K562 (cell line): ENCODE measurements at regions not wholly inside any gene's neighbourhood (a gene's known extent, or its start where the extent isn't known, plus 50 kb on each side); places are given as distances from the start of the nearest gene placed in this dataset.

Experiments used
- ATAC-seq: fragments of 200-7000 bp; cut with Tn5 transposase; 3 replicates; pipeline ENCODE4 v1.9.1; 2020; ENCODE audit warnings: moderate library complexity
- BruUV-seq: library from RNA; stranded (reverse); fragments of 400-500 nt; replicated peaks from 2 replicates; lab custom pipeline; 2021; lab: Mats Ljungman, UMichigan
- CTCF ChIA-PET: fragments of 300-600 bp; formaldehyde crosslinking; extraction: SDS; loops from one replicate; lab custom pipeline; 2021; ENCODE audit warnings: low intra/inter-chr PET ratio; lab: Yijun Ruan, JAX
- POLR2A ChIA-PET: fragments of 300-600, 350-650 bp; sonication (Branson Sonifier 250); formaldehyde crosslinking; extraction: SDS; loops from one replicate; lab custom pipeline; 2021; ENCODE audit warnings: antibody characterized with exemption, inconsistent platforms; lab: Yijun Ruan, JAX
- DNase-seq, 4 experiments: peaks; one replicate each; pipeline versions ENCODE4 v3.0.0 to v3.0.0-alpha.2; 2011 to 2018; ENCODE audit warnings: low spot score in 3 of 4, mixed read lengths in 3 of 4; ENCODE audit errors: extremely low read depth in 1 of 4
- FAIRE-seq: peaks from 2 replicates; lab custom pipeline; 2011; peaks lifted over from hg19 to GRCh38; lab: Jason Lieb, UNC
- H2AFZ ChIP-seq: 2 replicates; pipeline ENCODE4 v1.6.0; 2011; ENCODE audit warnings: low read depth, low read length, control low read depth, inconsistent platforms
- H3K27ac ChIP-seq: fragments of 200-600 bp; 3 replicates; pipeline ENCODE4 v1.8.0; 2011; ENCODE audit warnings: low read depth, mild to moderate bottlenecking, control low read depth, inconsistent platforms, low read length, moderate library complexity, mixed read lengths; ENCODE audit errors: extremely low read depth
- H3K27me3 ChIP-seq, 2 experiments: fragments of 300-600 bp in 1 of 2; 2 replicates in 1 of 2; 3 replicates in 1 of 2; pipeline versions ENCODE4 v1.6.0 to v1.8.0; 2011; ENCODE audit warnings: inconsistent platforms in 2 of 2, low read length in 2 of 2, mild to moderate bottlenecking in 1 of 2, mixed read lengths in 1 of 2, moderate library complexity in 1 of 2; ENCODE audit not compliant: control insufficient read depth in 2 of 2, insufficient read depth in 2 of 2
- H3K36me3 ChIP-seq: fragments of 300-600 bp; 3 replicates; pipeline ENCODE4 v1.8.0; 2011; ENCODE audit warnings: mild to moderate bottlenecking, low read length, inconsistent platforms; ENCODE audit not compliant: control insufficient read depth, insufficient read depth
- H3K4me1 ChIP-seq, 2 experiments: fragments of 200-600 bp in 1 of 2; replicated peaks in 1 of 2; 2 replicates in 1 of 2; 3 replicates in 1 of 2; pipeline versions ENCODE4 v1.5.1 to v1.8.0; 2011; ENCODE audit warnings: inconsistent platforms in 2 of 2, low read length in 2 of 2, mild to moderate bottlenecking in 1 of 2, mixed read lengths in 1 of 2, moderate library complexity in 1 of 2; ENCODE audit not compliant: control insufficient read depth in 2 of 2, insufficient read depth in 2 of 2
- H3K4me2 ChIP-seq: 2 replicates; pipeline ENCODE4 v1.6.1; 2011; ENCODE audit warnings: low read length, control low read depth, inconsistent platforms, mixed read lengths; ENCODE audit not compliant: insufficient read depth
- H3K4me3 ChIP-seq: fragments of 200-600 bp; sonication (generic), shearing (Covaris generic); 2 replicates; pipeline ENCODE4 v1.5.1; 2016; ENCODE audit warnings: control low read depth, inconsistent platforms
- H3K79me2 ChIP-seq: fragments of 200-600 bp; 3 replicates; pipeline ENCODE4 v1.8.0; 2011; ENCODE audit warnings: low read length, inconsistent platforms; ENCODE audit not compliant: control insufficient read depth, insufficient read depth
- H3K9ac ChIP-seq, 2 experiments: 2 replicates each; pipeline versions ENCODE4 v1.6.0 to v1.6.1; 2011; ENCODE audit warnings: low read depth in 2 of 2, low read length in 2 of 2, control low read depth in 1 of 2, inconsistent platforms in 1 of 2, mild to moderate bottlenecking in 1 of 2, mixed read lengths in 1 of 2; ENCODE audit not compliant: insufficient read depth in 1 of 2
- H3K9me1 ChIP-seq: one replicate; pipeline ENCODE4 v1.6.0; 2011; ENCODE audit warnings: inconsistent platforms, mild to moderate bottlenecking, low read length, moderate library complexity; ENCODE audit not compliant: control insufficient read depth, insufficient read depth
- H3K9me3 ChIP-seq: replicated peaks from 2 replicates; pipeline ENCODE4 v1.5.1; 2011; ENCODE audit warnings: low read depth, low read length, inconsistent platforms; ENCODE audit not compliant: control insufficient read depth, insufficient read depth
- H4K20me1 ChIP-seq: replicated peaks from 2 replicates; pipeline ENCODE4 v1.6.1; 2011; ENCODE audit warnings: low read length, inconsistent platforms, mixed read lengths; ENCODE audit not compliant: control insufficient read depth, insufficient read depth
- EP400 ChIP-seq: fragments of 450-650 bp; IDR thresholded peaks from 2 replicates; pipeline ENCODE4 v1.6.1; 2017; ENCODE audit warnings: antibody characterized with exemption, mild to moderate bottlenecking, moderate library complexity
- EZH2 ChIP-seq: IDR thresholded peaks from 2 replicates; pipeline ENCODE4 v1.6.1; 2012; ENCODE audit warnings: low read depth, mild to moderate bottlenecking, inconsistent platforms, low read length, borderline replicate concordance
- GTF2A2 ChIP-seq: IDR thresholded peaks from 2 replicates; pipeline ENCODE4 v1.6.1; 2016; ENCODE audit warnings: mild to moderate bottlenecking, missing genetic modification characterization, missing compliant biosample characterization
- MECOM ChIP-seq: fragments of 250-450 bp; sonication (Bioruptor Pico); IDR thresholded peaks from 2 replicates; pipeline ENCODE4 v1.8.0; 2022; ENCODE audit warnings: inconsistent platforms
- SMAD1 ChIP-seq: fragments of 150-350 bp; IDR thresholded peaks from 2 replicates; pipeline ENCODE4 v1.6.1; 2014; ENCODE audit warnings: low read length, low read depth; ENCODE audit not compliant: partially characterized antibody
- TCF7 ChIP-seq: sonication (generic); IDR thresholded peaks from 2 replicates; pipeline ENCODE4 v1.6.1; 2016; ENCODE audit warnings: antibody characterized with exemption, borderline replicate concordance
- ZFP30 ChIP-seq: fragments of 250-450 bp; sonication (Bioruptor Pico); IDR thresholded peaks from 2 replicates; pipeline ENCODE4 v1.8.0; 2022; ENCODE audit warnings: moderate library complexity, mild to moderate bottlenecking, inconsistent platforms, borderline replicate concordance
- ZNF232 ChIP-seq: sonication (generic); formaldehyde crosslinking; IDR thresholded peaks from 2 replicates; pipeline ENCODE4 v1.8.0; 2022; ENCODE audit warnings: mild to moderate bottlenecking, missing genetic modification reagents
- ZNF444 ChIP-seq: fragments of 250-450 bp; sonication (Bioruptor Pico); IDR thresholded peaks from 2 replicates; pipeline ENCODE4 v1.4.0; 2020; ENCODE audit warnings: mild to moderate bottlenecking, moderate library complexity
- ZNF445 ChIP-seq: fragments of 250-450 bp; sonication (Bioruptor Pico); IDR thresholded peaks from 2 replicates; pipeline ENCODE4 v1.4.0; 2020; ENCODE audit warnings: low read depth, mild to moderate bottlenecking, moderate library complexity
- ZNF589 ChIP-seq: fragments of 200-800 bp; sonication (Bioruptor generic); IDR thresholded peaks from 2 replicates; pipeline ENCODE4 v1.6.1; 2016; ENCODE audit warnings: low read depth, missing genetic modification characterization, missing compliant biosample characterization
- ZNF668 ChIP-seq: fragments of 250-450 bp; sonication (Bioruptor Pico); IDR thresholded peaks from 2 replicates; pipeline ENCODE4 v1.8.0; 2022; ENCODE audit warnings: mild to moderate bottlenecking, inconsistent platforms
- WGBS: fragments of 100-300 bp; shearing (Covaris generic); methylation state at CpG from one replicate; pipeline ENCODE4 v1.1.6; 2016; ENCODE audit warnings: low coverage, mixed read lengths; ENCODE audit not compliant: insufficient coverage; ENCODE audit errors: missing lambda C conversion rate; 5-methylcytosine and 5-hydroxymethylcytosine counted together
- in situ Hi-C: fragments of 300-500 bp; cut with MboI; formaldehyde crosslinking; loops from 4 replicates; pipeline ENCODE4 v1.15.0; 2018; ENCODE audit warnings: inconsistent platforms, mixed read lengths
- intact Hi-C: fragments of 100-400 bp; cut with micrococcal nuclease; formaldehyde crosslinking; loops from 2 replicates; pipeline ENCODE4 v1.14.2; 2022
- TF ChIP-seq, protein P1 (sequence below): fragments of 250-450 bp; sonication (Bioruptor Pico); IDR thresholded peaks from 2 replicates; pipeline ENCODE4 v1.4.0; 2020; ENCODE audit warnings: borderline replicate concordance
- TF ChIP-seq, protein P2 (sequence below): fragments of 450-650 bp; formaldehyde crosslinking; IDR thresholded peaks from 2 replicates; pipeline ENCODE4 v1.4.0; 2020; ENCODE audit warnings: mild to moderate bottlenecking, moderate library complexity
- TF ChIP-seq, protein P3 (sequence below): sonication (generic); formaldehyde crosslinking; IDR thresholded peaks from 2 replicates; pipeline ENCODE4 v1.8.0; 2022; ENCODE audit warnings: missing genetic modification reagents, mild to moderate bottlenecking, moderate library complexity, borderline replicate concordance
- TF ChIP-seq, protein P4 (sequence below): IDR thresholded peaks from 3 replicates; pipeline ENCODE4 v1.6.1; 2011; ENCODE audit warnings: borderline replicate concordance, mild to moderate bottlenecking; ENCODE audit not compliant: insufficient read length, insufficient read depth
- TF ChIP-seq, protein P5 (sequence below), 2 experiments: fragments of 450-650 bp in 1 of 2; sonication (generic) in 1 of 2; formaldehyde crosslinking in 1 of 2; IDR thresholded peaks in 1 of 2; conservative IDR thresholded peaks in 1 of 2; 2 replicates each; pipeline versions ENCODE4 v1.6.1 to v1.8.1; 2016 to 2023; ENCODE audit warnings: mild to moderate bottlenecking in 2 of 2, moderate library complexity in 2 of 2, inconsistent platforms in 1 of 2, missing genetic modification reagents in 1 of 2

DNA sequence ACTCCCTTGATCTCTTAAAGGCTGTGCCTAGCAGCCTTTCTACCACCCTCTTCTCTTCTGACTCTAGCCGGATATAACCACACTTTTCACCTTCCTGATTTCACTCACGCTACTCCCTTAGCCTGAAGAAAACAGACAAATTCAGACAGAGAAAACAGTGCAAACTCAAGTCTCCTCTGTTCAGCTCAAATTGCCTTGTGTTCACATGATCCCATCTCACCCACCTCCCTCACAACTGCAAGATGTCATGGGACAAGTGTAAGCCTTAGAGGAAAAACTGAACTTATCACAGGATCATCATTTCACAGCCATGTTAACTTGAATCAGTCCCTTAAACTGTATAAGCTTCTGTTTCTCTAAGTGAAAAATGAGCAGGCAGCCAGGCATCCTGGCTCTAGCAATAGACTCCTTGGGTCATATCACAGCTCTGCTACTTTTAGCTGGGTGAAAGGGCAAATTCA lies 66.5 kb upstream of the TENT5A start:
- no peaks in the 10 kb centered on the region for H3K79me2 ChIP-seq
- H2AFZ ChIP-seq, result no peak overlapping the region
- H3K36me3 ChIP-seq, result no peaks in the 10 kb centered on the region
- in situ Hi-C loops (no loop called here), intact Hi-C loops (no loop called here)
- H3K9me1 ChIP-seq, result no peaks in the 10 kb centered on the region
- no peak overlapping the region for H3K4me3 ChIP-seq
- no peaks in the 10 kb centered on the region for H3K27me3 ChIP-seq
- FAIRE-seq (no peak), ATAC-seq (no peak), DNase-seq (no peak)
- H3K27ac ChIP-seq, result no peak overlapping the region
- no peaks in the 10 kb centered on the region for H4K20me1 ChIP-seq
- 0% methylated on average over 2 of the region's 2 CpGs for WGBS
- H3K4me1 ChIP-seq, result no peaks in the 10 kb centered on the region
- no TSS peak for BruUV-seq
- peaks cover 2% of the 10 kb centered on the region; the same call in 1 of the 2 replicates for H3K9me3 ChIP-seq
- H3K9ac ChIP-seq, result no peak overlapping the region
- CTCF ChIA-PET, result no interaction called here
- no peak overlapping the region for H3K4me2 ChIP-seq
- POLR2A ChIA-PET, result no interaction called here
- no peak for TF ChIP-seq EZH2
- TF ChIP-seq, protein P1, sequence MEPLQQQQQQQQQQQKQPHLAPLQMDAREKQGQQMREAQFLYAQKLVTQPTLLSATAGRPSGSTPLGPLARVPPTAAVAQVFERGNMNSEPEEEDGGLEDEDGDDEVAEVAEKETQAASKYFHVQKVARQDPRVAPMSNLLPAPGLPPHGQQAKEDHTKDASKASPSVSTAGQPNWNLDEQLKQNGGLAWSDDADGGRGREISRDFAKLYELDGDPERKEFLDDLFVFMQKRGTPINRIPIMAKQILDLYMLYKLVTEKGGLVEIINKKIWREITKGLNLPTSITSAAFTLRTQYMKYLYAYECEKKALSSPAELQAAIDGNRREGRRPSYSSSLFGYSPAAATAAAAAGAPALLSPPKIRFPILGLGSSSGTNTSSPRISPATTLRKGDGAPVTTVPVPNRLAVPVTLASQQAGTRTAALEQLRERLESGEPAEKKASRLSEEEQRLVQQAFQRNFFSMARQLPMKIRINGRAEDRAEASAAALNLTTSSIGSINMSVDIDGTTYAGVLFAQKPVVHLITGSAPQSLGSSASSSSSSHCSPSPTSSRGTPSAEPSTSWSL (CRISPR knock-in tag), result no peak
- TF ChIP-seq, protein P2, sequence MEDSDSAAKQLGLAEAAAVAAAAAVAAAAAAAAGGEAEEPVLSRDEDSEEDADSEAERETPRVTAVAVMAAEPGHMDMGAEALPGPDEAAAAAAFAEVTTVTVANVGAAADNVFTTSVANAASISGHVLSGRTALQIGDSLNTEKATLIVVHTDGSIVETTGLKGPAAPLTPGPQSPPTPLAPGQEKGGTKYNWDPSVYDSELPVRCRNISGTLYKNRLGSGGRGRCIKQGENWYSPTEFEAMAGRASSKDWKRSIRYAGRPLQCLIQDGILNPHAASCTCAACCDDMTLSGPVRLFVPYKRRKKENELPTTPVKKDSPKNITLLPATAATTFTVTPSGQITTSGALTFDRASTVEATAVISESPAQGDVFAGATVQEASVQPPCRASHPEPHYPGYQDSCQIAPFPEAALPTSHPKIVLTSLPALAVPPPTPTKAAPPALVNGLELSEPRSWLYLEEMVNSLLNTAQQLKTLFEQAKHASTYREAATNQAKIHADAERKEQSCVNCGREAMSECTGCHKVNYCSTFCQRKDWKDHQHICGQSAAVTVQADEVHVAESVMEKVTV (CRISPR knock-in tag), result no peak
- TF ChIP-seq GTF2A2 (tag), result no peak
- no peak for TF ChIP-seq ZNF445
- TF ChIP-seq MECOM (CRISPR knock-in tag), result no peak
- no peak for TF ChIP-seq ZFP30 (CRISPR knock-in tag)
- TF ChIP-seq, protein P3, sequence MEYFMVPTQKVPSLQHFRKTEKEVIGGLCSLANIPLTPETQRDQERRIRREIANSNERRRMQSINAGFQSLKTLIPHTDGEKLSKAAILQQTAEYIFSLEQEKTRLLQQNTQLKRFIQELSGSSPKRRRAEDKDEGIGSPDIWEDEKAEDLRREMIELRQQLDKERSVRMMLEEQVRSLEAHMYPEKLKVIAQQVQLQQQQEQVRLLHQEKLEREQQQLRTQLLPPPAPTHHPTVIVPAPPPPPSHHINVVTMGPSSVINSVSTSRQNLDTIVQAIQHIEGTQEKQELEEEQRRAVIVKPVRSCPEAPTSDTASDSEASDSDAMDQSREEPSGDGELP (CRISPR knock-in tag), result no peak
- no peak for TF ChIP-seq ZNF444 (CRISPR knock-in tag)
- TF ChIP-seq TCF7, result no peak
- TF ChIP-seq, protein P4, sequence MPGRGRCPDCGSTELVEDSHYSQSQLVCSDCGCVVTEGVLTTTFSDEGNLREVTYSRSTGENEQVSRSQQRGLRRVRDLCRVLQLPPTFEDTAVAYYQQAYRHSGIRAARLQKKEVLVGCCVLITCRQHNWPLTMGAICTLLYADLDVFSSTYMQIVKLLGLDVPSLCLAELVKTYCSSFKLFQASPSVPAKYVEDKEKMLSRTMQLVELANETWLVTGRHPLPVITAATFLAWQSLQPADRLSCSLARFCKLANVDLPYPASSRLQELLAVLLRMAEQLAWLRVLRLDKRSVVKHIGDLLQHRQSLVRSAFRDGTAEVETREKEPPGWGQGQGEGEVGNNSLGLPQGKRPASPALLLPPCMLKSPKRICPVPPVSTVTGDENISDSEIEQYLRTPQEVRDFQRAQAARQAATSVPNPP, result no peak
- no peak for TF ChIP-seq ZNF589
- TF ChIP-seq, protein P5, sequence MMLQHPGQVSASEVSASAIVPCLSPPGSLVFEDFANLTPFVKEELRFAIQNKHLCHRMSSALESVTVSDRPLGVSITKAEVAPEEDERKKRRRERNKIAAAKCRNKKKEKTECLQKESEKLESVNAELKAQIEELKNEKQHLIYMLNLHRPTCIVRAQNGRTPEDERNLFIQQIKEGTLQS (IDR thresholded peaks at IDR 0.05), result no peak
- TF ChIP-seq, protein P5 (CRISPR knock-in tag; conservative IDR thresholded peaks at IDR 0.05), result no peak
- TF ChIP-seq ZNF232 (CRISPR knock-in tag), result no peak
- no peak for TF ChIP-seq SMAD1
- no peak for TF ChIP-seq ZNF668 (CRISPR knock-in tag)
- TF ChIP-seq EP400, result no peak
